ENCODE measurements at regions not wholly inside any gene's neighbourhood (a gene's known extent, or its start where the extent isn't known, plus 50 kb on each side); places are given as distances from the start of the nearest gene placed in this dataset.
"Not testable (repeated sequence)": the region's sequence is repeated elsewhere in the genome, so short reads cannot be mapped to it uniquely, and the experiment has no call there.

- DNase-seq = not testable (repeated sequence)
Observed at GRCh38 chr1:85520826-85521820, 56.2 kb upstream of the DDAH1 start.

GRCh38 chr1:85522458-85522857 lies 57.5 kb upstream of the DDAH1 start:
- not testable (repeated sequence) for DNase-seq

- DNase-seq = not testable (repeated sequence)
Observed at GRCh38 chr1:85523061-85523460, 57.5 kb upstream of the CCN1 start.

GRCh38 chr1:85524281-85524886 lies 56.2 kb upstream of the CCN1 start:
- DNase-seq = not testable (repeated sequence)

- not testable (repeated sequence) for DNase-seq
Observed at GRCh38 chr1:85525591-85525991, 55.0 kb upstream of the CCN1 start.

- not testable (repeated sequence) for DNase-seq
Observed at GRCh38 chr1:85526216-85526615, 54.3 kb upstream of the CCN1 start.

GRCh38 chr1:85527145-85527544 lies 53.4 kb upstream of the CCN1 start:
- DNase-seq = peak; percentile 70

Measured in right hindlimb (tissue), 1 donor.